ENCODE measurements at regions not wholly inside any gene's neighbourhood (a gene's known extent, or its start where the extent isn't known, plus 50 kb on each side); places are given as distances from the start of the nearest gene placed in this dataset.

GRCh38 chr2:136182315-136182714 is 64.4 kb upstream of the CXCR4 start:
- no peak for DNase-seq (ENCODE audit: low spot score)
- TF ChIP-seq, protein P1, sequence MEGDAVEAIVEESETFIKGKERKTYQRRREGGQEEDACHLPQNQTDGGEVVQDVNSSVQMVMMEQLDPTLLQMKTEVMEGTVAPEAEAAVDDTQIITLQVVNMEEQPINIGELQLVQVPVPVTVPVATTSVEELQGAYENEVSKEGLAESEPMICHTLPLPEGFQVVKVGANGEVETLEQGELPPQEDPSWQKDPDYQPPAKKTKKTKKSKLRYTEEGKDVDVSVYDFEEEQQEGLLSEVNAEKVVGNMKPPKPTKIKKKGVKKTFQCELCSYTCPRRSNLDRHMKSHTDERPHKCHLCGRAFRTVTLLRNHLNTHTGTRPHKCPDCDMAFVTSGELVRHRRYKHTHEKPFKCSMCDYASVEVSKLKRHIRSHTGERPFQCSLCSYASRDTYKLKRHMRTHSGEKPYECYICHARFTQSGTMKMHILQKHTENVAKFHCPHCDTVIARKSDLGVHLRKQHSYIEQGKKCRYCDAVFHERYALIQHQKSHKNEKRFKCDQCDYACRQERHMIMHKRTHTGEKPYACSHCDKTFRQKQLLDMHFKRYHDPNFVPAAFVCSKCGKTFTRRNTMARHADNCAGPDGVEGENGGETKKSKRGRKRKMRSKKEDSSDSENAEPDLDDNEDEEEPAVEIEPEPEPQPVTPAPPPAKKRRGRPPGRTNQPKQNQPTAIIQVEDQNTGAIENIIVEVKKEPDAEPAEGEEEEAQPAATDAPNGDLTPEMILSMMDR (IDR thresholded peaks at IDR 0.05; ENCODE audit: borderline replicate concordance, control extremely low read depth, extremely low read depth, insufficient read depth, missing control alignments) = no peak
- in situ Hi-C loops (cut with MboI; ENCODE audit: low sequenced_read_pairs, unreplicated experiment) = no loop called here

- in situ Hi-C loops (cut with MboI; ENCODE audit: low sequenced_read_pairs, unreplicated experiment) = no loop called here
- no peak for DNase-seq (ENCODE audit: low spot score)
- TF ChIP-seq, protein P1 (IDR thresholded peaks at IDR 0.05; ENCODE audit: borderline replicate concordance, control extremely low read depth, extremely low read depth, insufficient read depth, missing control alignments) = no peak
These were observed 61.6 kb upstream of the CXCR4 start for GRCh38 chr2:136179602-136179975.

DNA sequence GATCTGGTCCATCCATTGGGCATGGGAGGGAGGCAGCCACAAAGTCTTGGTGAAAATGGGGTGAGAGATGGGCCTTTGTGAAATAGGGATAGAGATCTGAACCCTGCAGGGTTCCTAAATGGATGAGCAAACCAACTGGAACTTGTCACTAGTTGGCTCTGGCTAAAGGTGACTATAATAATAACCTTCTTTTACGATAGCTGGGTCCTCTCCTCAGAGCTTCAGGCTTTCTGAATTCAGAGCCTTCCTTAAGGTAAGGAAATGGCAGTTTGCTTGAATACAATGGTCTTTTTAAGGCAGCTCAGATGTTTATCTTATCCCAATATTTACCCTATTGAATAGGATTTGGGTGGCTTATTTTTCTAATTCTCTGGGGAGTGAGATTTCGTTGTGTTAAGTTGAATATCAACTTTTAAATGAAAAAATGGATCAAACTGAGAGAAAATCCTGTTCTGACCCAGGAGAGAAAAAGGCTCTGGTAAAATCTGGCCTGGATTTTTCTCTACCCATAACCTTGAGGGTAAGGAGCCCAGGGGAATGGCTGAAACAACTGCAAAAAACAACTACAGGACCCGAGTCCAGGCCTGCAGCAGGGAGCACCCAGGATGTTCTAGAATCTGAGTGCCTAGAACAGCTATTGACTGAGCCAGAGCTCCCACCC is 61.1 kb upstream of the CXCR4 start:
- DNase-seq (ENCODE audit: low spot score) = no peak
- in situ Hi-C loops (cut with MboI; ENCODE audit: low sequenced_read_pairs, unreplicated experiment) = no loop called here

DNA sequence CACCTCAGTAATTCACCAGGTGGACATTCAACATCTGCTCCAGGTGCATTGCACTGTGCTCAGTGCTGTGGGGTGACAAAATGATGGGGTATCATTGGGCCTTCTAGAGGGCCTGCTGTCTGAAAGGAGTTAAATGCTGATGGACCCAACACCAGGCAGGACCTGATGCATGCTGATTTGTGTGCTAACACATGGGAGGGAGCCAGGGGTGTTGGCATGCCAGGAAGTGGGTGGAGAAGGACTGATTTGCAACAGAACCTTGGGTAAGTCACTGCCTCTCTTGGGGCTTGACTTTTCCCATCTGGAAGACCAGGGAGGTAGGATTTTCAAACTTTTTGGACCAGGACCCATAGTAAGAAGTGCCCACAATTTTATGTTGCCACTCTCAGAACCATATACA is 57.9 kb upstream of the CXCR4 start:
- TF ChIP-seq, protein P1 (IDR thresholded peaks at IDR 0.05; ENCODE audit: borderline replicate concordance, control extremely low read depth, extremely low read depth, insufficient read depth, missing control alignments) = no peak
- in situ Hi-C loops (cut with MboI; ENCODE audit: low sequenced_read_pairs, unreplicated experiment) = no loop called here
- no peak for DNase-seq (ENCODE audit: low spot score)

More for the DNA sequence above, 61.1 kb upstream of the CXCR4 start:
- TF ChIP-seq, protein P1 (IDR thresholded peaks at IDR 0.05; ENCODE audit: borderline replicate concordance, control extremely low read depth, extremely low read depth, insufficient read depth, missing control alignments) = no peak

DNA sequence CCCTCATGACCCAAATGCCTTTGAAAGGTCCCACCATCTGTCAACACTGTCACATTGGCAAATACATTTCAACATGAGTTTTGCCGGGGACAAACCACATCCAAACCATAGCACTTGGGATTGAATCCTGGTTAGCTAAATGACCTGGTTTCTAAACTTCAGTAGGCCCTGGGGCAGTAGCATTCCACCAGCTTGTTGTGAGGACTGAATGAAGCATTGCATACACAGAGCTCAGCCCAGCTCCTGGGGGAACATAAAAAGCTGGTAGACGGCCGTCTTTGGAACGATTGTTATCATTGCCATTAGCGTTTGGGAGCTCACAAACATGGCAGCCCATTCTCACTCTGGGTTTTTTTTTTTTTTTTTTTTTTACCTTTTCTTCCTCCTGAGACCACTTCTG is 57.5 kb upstream of the CXCR4 start:
- in situ Hi-C loops (cut with MboI; ENCODE audit: low sequenced_read_pairs, unreplicated experiment) = no loop called here
- DNase-seq (ENCODE audit: low spot score) = no peak
- TF ChIP-seq, protein P1 (IDR thresholded peaks at IDR 0.05; ENCODE audit: borderline replicate concordance, control extremely low read depth, extremely low read depth, insufficient read depth, missing control alignments) = no peak

DNA sequence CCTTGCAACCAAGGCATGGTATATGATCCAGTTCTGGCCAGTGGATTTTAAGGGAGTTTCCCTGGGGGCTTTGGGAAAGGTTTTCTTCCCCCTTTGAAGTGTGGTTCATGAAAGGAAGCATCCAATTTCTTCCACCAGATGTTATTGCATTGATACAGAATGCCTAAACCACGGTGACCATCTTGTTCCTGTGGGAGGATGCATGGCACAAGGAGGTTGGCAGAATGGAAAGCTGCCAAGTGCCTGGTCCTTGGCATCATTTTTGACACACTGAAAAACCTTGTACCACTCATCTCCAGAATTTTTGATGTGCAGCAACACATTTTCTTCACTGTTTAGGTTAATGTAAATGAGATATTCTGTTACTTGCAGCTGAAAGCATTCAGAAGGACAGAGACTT is 55.2 kb upstream of the CXCR4 start:
- in situ Hi-C loops (cut with MboI; ENCODE audit: low sequenced_read_pairs, unreplicated experiment) = no loop called here
- no peak for DNase-seq (ENCODE audit: low spot score)
- TF ChIP-seq, protein P1 (IDR thresholded peaks at IDR 0.05; ENCODE audit: borderline replicate concordance, control extremely low read depth, extremely low read depth, insufficient read depth, missing control alignments) = no peak
